ENCODE measurements at regions not wholly inside any gene's neighbourhood (a gene's known extent, or its start where the extent isn't known, plus 50 kb on each side); places are given as distances from the start of the nearest gene placed in this dataset.

DNA sequence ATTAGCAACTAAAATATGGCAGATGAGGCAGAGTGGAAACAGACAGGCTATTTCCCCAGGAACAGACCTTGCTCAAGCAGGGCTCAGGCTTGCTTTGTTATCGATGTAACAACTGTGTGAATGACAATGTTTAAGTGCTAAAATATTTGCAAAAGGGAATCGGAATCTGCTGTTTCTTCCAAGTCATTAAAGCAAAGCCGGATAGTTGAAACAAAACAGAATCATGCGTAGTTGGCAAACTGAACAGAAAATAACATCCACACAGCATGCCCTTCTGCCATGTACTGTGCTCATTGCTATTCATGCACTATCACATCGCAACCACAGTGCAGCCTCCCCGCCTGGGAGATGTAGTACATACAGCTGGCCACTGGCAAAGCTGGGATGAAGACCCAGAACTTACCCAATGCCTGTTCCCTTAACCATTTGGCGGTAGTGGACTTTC, 799.1 kb downstream of the DIAPH3 start:
- 94% methylated on average over 7 of the region's 7 CpGs for WGBS (ENCODE audit: insufficient coverage)
- Mint-ChIP-seq H3K4me3 (no peak overlapping the region), H3K27me3 (no peaks in the 10 kb centered on the region), H3K4me1 (no peaks in the 10 kb centered on the region), H3K27ac (no peak overlapping the region), H3K9me3 (ENCODE audit: insufficient read depth) (no peaks in the 10 kb centered on the region)
- no peak overlapping the region for H2AFZ ChIP-seq (ENCODE audit: insufficient read depth, low read depth, low read length, poor library complexity, severe bottlenecking)
- no peak for DNase-seq
- no peaks in the 10 kb centered on the region for H3K4me1 ChIP-seq (ENCODE audit: control insufficient read depth in 2 of 2, insufficient read depth in 2 of 2, low read length in 2 of 2)
- intact Hi-C loops (cut with micrococcal nuclease): no loop called here
- POLR2A ChIA-PET: no interaction called here
- no peak overlapping the region for H3K9ac ChIP-seq (ENCODE audit: low read length)
- H4K20me1 ChIP-seq (ENCODE audit: control insufficient read depth, insufficient read depth, low read length, poor library complexity, severe bottlenecking): no peaks in the 10 kb centered on the region
- H3K9me3 ChIP-seq (ENCODE audit: control extremely low read depth in 1 of 3, control insufficient read depth in 2 of 3, insufficient read depth in 1 of 3, low read length in 2 of 3): no peaks in the 10 kb centered on the region
- H3K79me2 ChIP-seq (ENCODE audit: control insufficient read depth, insufficient read depth, low read length): no peaks in the 10 kb centered on the region
- ATAC-seq (ENCODE audit: low read depth): no peak
- no peaks in the 10 kb centered on the region for H3K27me3 ChIP-seq (replicated peaks in 1 of 4; ENCODE audit: control extremely low read depth in 1 of 4, control insufficient read depth in 3 of 4, insufficient read depth in 4 of 4, low read length in 3 of 4)
- H3K36me3 ChIP-seq (replicated peaks in 1 of 2; ENCODE audit: control extremely low read depth in 1 of 2, control insufficient read depth in 1 of 2, extremely low read depth in 1 of 2, insufficient read depth in 2 of 2, low read length in 1 of 2): no peaks in the 10 kb centered on the region
- H3K27ac ChIP-seq (ENCODE audit: low read length in 2 of 2): no peak overlapping the region
- no peak overlapping the region for H3K4me2 ChIP-seq (replicated peaks; ENCODE audit: low read depth, low read length, poor library complexity, severe bottlenecking)
- TF ChIP-seq, protein P1, sequence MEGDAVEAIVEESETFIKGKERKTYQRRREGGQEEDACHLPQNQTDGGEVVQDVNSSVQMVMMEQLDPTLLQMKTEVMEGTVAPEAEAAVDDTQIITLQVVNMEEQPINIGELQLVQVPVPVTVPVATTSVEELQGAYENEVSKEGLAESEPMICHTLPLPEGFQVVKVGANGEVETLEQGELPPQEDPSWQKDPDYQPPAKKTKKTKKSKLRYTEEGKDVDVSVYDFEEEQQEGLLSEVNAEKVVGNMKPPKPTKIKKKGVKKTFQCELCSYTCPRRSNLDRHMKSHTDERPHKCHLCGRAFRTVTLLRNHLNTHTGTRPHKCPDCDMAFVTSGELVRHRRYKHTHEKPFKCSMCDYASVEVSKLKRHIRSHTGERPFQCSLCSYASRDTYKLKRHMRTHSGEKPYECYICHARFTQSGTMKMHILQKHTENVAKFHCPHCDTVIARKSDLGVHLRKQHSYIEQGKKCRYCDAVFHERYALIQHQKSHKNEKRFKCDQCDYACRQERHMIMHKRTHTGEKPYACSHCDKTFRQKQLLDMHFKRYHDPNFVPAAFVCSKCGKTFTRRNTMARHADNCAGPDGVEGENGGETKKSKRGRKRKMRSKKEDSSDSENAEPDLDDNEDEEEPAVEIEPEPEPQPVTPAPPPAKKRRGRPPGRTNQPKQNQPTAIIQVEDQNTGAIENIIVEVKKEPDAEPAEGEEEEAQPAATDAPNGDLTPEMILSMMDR (IDR thresholded peaks at IDR 0.05): no peak
- no peak for TF ChIP-seq EZH2 (IDR thresholded peaks at IDR 0.05; ENCODE audit: borderline replicate concordance, insufficient read depth, low read depth, low read length, poor library complexity, severe bottlenecking)
- CTCF ChIA-PET: interaction anchor here (0.7 kb wide), 1 partner anchor 39 kb away, joined by 3 read pairs; no protein-coding TSS in a partner anchor
- H3K4me3 ChIP-seq (ENCODE audit: control extremely low read depth in 1 of 5, extremely low read depth in 1 of 5, insufficient read depth in 1 of 5, low read depth in 2 of 5, low read length in 4 of 5): no peak overlapping the region

GRCh38 chr13:59367467-59367866, 796.3 kb downstream of the DIAPH3 start:
- DNase-seq (no peak), ATAC-seq (ENCODE audit: low read depth) (no peak)
- WGBS (ENCODE audit: insufficient coverage): no CpG with 5 or more reads among the region's 5 CpGs
- CTCF ChIA-PET: no interaction called here
- H3K27me3 ChIP-seq (replicated peaks in 1 of 4; ENCODE audit: control extremely low read depth in 1 of 4, control insufficient read depth in 3 of 4, insufficient read depth in 4 of 4, low read length in 3 of 4): no peaks in the 10 kb centered on the region
- H3K36me3 ChIP-seq (replicated peaks in 1 of 2; ENCODE audit: control extremely low read depth in 1 of 2, control insufficient read depth in 1 of 2, extremely low read depth in 1 of 2, insufficient read depth in 2 of 2, low read length in 1 of 2): no peaks in the 10 kb centered on the region
- Mint-ChIP-seq H3K9me3 (ENCODE audit: insufficient read depth) (no peaks in the 10 kb centered on the region), H3K4me3 (no peak overlapping the region), H3K4me1 (no peaks in the 10 kb centered on the region), H3K27me3 (no peaks in the 10 kb centered on the region), H3K27ac (no peak overlapping the region)
- no peak overlapping the region for H3K4me3 ChIP-seq (ENCODE audit: control extremely low read depth in 1 of 5, extremely low read depth in 1 of 5, insufficient read depth in 1 of 5, low read depth in 2 of 5, low read length in 4 of 5)
- H4K20me1 ChIP-seq (ENCODE audit: control insufficient read depth, insufficient read depth, low read length, poor library complexity, severe bottlenecking): no peaks in the 10 kb centered on the region
- H3K9ac ChIP-seq (ENCODE audit: low read length): no peak overlapping the region
- POLR2A ChIA-PET: no interaction called here
- H3K79me2 ChIP-seq (ENCODE audit: control insufficient read depth, insufficient read depth, low read length): no peaks in the 10 kb centered on the region
- no peaks in the 10 kb centered on the region for H3K9me3 ChIP-seq (ENCODE audit: control extremely low read depth in 1 of 3, control insufficient read depth in 2 of 3, insufficient read depth in 1 of 3, low read length in 2 of 3)
- H3K4me1 ChIP-seq (ENCODE audit: control insufficient read depth in 2 of 2, insufficient read depth in 2 of 2, low read length in 2 of 2): no peaks in the 10 kb centered on the region
- H3K4me2 ChIP-seq (replicated peaks; ENCODE audit: low read depth, low read length, poor library complexity, severe bottlenecking): no peak overlapping the region
- no peak overlapping the region for H2AFZ ChIP-seq (ENCODE audit: insufficient read depth, low read depth, low read length, poor library complexity, severe bottlenecking)
- intact Hi-C loops (cut with micrococcal nuclease): no loop called here
- TF ChIP-seq, protein P1 (IDR thresholded peaks at IDR 0.05): no peak
- TF ChIP-seq EZH2 (IDR thresholded peaks at IDR 0.05; ENCODE audit: borderline replicate concordance, insufficient read depth, low read depth, low read length, poor library complexity, severe bottlenecking): no peak
- H3K27ac ChIP-seq (ENCODE audit: low read length in 2 of 2): no peak overlapping the region
